SK-N-SH (cell line): ENCODE measurements at regions not wholly inside any gene's neighbourhood (a gene's known extent, or its start where the extent isn't known, plus 50 kb on each side); places are given as distances from the start of the nearest gene placed in this dataset.

Experiments
- CTCF ChIA-PET: fragments of 300-600, 350-600 bp; formaldehyde crosslinking; extraction: SDS; loops from one replicate; lab custom pipeline; 2021; lab: Yijun Ruan, JAX
- POLR2A ChIA-PET: fragments of 350-600 bp; sonication (Branson Sonifier 250); formaldehyde crosslinking; extraction: SDS; loops from one replicate; lab custom pipeline; 2020; ENCODE audit warnings: antibody characterized with exemption, inconsistent platforms; lab: Yijun Ruan, JAX
- DNase-seq: peaks from one replicate; pipeline ENCODE4 v3.0.0; 2012
- H2AFZ ChIP-seq: fragments of 200-600 bp; sonication (generic); 2 replicates; pipeline ENCODE4 v1.8.1; 2016; ENCODE audit warnings: antibody characterized with exemption, mild to moderate bottlenecking, low read depth
- H3F3A ChIP-seq: fragments of 200-600 bp; sonication (generic); replicated peaks from 2 replicates; pipeline ENCODE3; 2016; ENCODE audit warnings: antibody characterized with exemption, mild to moderate bottlenecking; ENCODE audit not compliant: insufficient read depth
- H3K27ac ChIP-seq, 2 experiments: fragments of 200-500 bp in 1 of 2; fragments of 200-600 bp in 1 of 2; sonication (Bioruptor generic) in 1 of 2; sonication (generic), shearing (Covaris generic) in 1 of 2; 2 replicates each; pipeline versions ENCODE4 v1.5.1 to v1.6.1; 2014 to 2016; ENCODE audit warnings: low read depth in 2 of 2, inconsistent platforms in 1 of 2, low read length in 1 of 2, mild to moderate bottlenecking in 1 of 2, mixed read lengths in 1 of 2
- H3K27me3 ChIP-seq: fragments of 200-600 bp; sonication (generic), shearing (Covaris generic); 2 replicates; pipeline ENCODE4 v1.6.1; 2016; ENCODE audit warnings: mixed run types; ENCODE audit not compliant: insufficient read depth
- H3K36me3 ChIP-seq, 2 experiments: fragments of 200-500 bp in 1 of 2; fragments of 200-600 bp in 1 of 2; sonication (Bioruptor generic) in 1 of 2; sonication (generic) in 1 of 2; replicated peaks in 1 of 2; 2 replicates each; pipeline versions ENCODE3 to v1.5.1; 2014 to 2016; ENCODE audit warnings: low read length in 1 of 2, mild to moderate bottlenecking in 1 of 2; ENCODE audit not compliant: insufficient read depth in 2 of 2, control insufficient read depth in 1 of 2
- H3K4me1 ChIP-seq, 2 experiments: fragments of 200-500 bp in 1 of 2; fragments of 200-600 bp in 1 of 2; sonication (Bioruptor generic) in 1 of 2; sonication (generic), shearing (Covaris generic) in 1 of 2; 2 replicates each; pipeline versions ENCODE4 v1.5.1 to v1.6.1; 2014 to 2016; ENCODE audit warnings: low read depth in 1 of 2, low read length in 1 of 2, mixed run types in 1 of 2; ENCODE audit not compliant: insufficient read depth in 2 of 2, control insufficient read depth in 1 of 2
- H3K4me2 ChIP-seq: fragments of 200-600 bp; sonication (generic), shearing (Covaris generic); 2 replicates; pipeline ENCODE4 v1.6.1; 2017; ENCODE audit warnings: mixed run types
- H3K4me3 ChIP-seq, 2 experiments: fragments of 200-500 bp in 1 of 2; fragments of 200-600 bp in 1 of 2; sonication (Bioruptor generic) in 1 of 2; sonication (generic), shearing (Covaris generic) in 1 of 2; 2 replicates each; pipeline versions ENCODE4 v1.5.1 to v1.8.1; 2014 to 2016; ENCODE audit warnings: low read depth in 2 of 2, inconsistent platforms in 1 of 2, low read length in 1 of 2, mild to moderate bottlenecking in 1 of 2, mixed read lengths in 1 of 2, moderate library complexity in 1 of 2
- H3K79me2 ChIP-seq: fragments of 200-600 bp; sonication (generic); 2 replicates; pipeline ENCODE4 v1.8.1; 2017; ENCODE audit warnings: mild to moderate bottlenecking; ENCODE audit not compliant: insufficient read depth
- H3K9ac ChIP-seq: fragments of 200-600 bp; sonication (generic); 2 replicates; pipeline ENCODE4 v1.6.1; 2017; ENCODE audit warnings: mixed run types
- H3K9me2 ChIP-seq: fragments of 200-600 bp; sonication (generic); 2 replicates; pipeline ENCODE4 v1.6.1; 2017; ENCODE audit warnings: mixed run types
- H3K9me3 ChIP-seq: fragments of 200-600 bp; sonication (generic); 2 replicates; pipeline ENCODE4 v1.6.1; 2017; ENCODE audit warnings: mixed run types, mild to moderate bottlenecking, moderate library complexity
- H4K20me1 ChIP-seq: fragments of 200-600 bp; sonication (generic); 2 replicates; pipeline ENCODE4 v1.6.1; 2017; ENCODE audit warnings: mild to moderate bottlenecking, mixed run types; ENCODE audit not compliant: insufficient read depth
- CTCF ChIP-seq: fragments of 200-600 bp; sonication (generic); IDR thresholded peaks from 2 replicates; pipeline ENCODE4 v1.6.1; 2017; ENCODE audit warnings: antibody characterized with exemption, mild to moderate bottlenecking, moderate library complexity
- EZH2phosphoT487 ChIP-seq: fragments of 200-600 bp; sonication (generic); IDR thresholded peaks from 2 replicates; pipeline ENCODE4 v1.6.1; 2017; ENCODE audit warnings: low read depth, mixed run types, mild to moderate bottlenecking, antibody characterized with exemption, moderate library complexity, borderline replicate concordance
- FOSL2 ChIP-seq: IDR thresholded peaks from 2 replicates; pipeline ENCODE4 v1.4.0; 2012; ENCODE audit warnings: low read depth, mild to moderate bottlenecking, moderate library complexity, borderline replicate concordance
- IRF3 ChIP-seq: fragments of 150-350 bp; IDR thresholded peaks from 2 replicates; pipeline ENCODE4 v1.6.1; 2016; ENCODE audit warnings: mild to moderate bottlenecking, low read depth, low read length
- JUND ChIP-seq: IDR thresholded peaks from 2 replicates; pipeline ENCODE4 v1.4.0; 2012
- MXI1 ChIP-seq: IDR thresholded peaks from 2 replicates; pipeline ENCODE4 v1.6.1; 2012; ENCODE audit warnings: mild to moderate bottlenecking, low read depth, low read length, improper control_type of control experiment
- PBX3 ChIP-seq: IDR thresholded peaks from 2 replicates; pipeline ENCODE4; 2012
- POLR2AphosphoS5 ChIP-seq: IDR thresholded peaks from 2 replicates; pipeline ENCODE4 v1.6.1; 2012; ENCODE audit warnings: low read depth, low read length
- RAD21 ChIP-seq: IDR thresholded peaks from 2 replicates; pipeline ENCODE4 v1.6.1; 2012; ENCODE audit warnings: mild to moderate bottlenecking, low read length
- RCOR1 ChIP-seq: fragments of 150-350 bp; IDR thresholded peaks from 2 replicates; pipeline ENCODE4 v1.6.1; 2017; ENCODE audit warnings: antibody characterized with exemption, low read length
- REST ChIP-seq: IDR thresholded peaks from 2 replicates; pipeline ENCODE4 v1.6.1; 2012; ENCODE audit warnings: mild to moderate bottlenecking, low read depth, low read length, moderate library complexity
- SMC3 ChIP-seq: IDR thresholded peaks from 2 replicates; pipeline ENCODE4 v1.6.1; 2012; ENCODE audit warnings: low read depth, low read length, improper control_type of control experiment
- TAF1 ChIP-seq: IDR thresholded peaks from 2 replicates; pipeline ENCODE4 v1.6.1; 2012; ENCODE audit warnings: low read depth, mild to moderate bottlenecking, low read length, moderate library complexity, borderline replicate concordance
- TEAD4 ChIP-seq: IDR thresholded peaks from 2 replicates; pipeline ENCODE4 v1.4.0; 2012; ENCODE audit warnings: mild to moderate bottlenecking, borderline replicate concordance; ENCODE audit not compliant: insufficient read depth
- ZBTB33 ChIP-seq: IDR thresholded peaks from 2 replicates; pipeline ENCODE4 v1.4.0; 2012; ENCODE audit warnings: low read depth, borderline replicate concordance
- WGBS: methylation state at CpG from one replicate; pipeline ENCODE4 v1.1.6; 2017; ENCODE audit warnings: low lambda C conversion rate; 5-methylcytosine and 5-hydroxymethylcytosine counted together

GRCh38 chr2:168336786-168337388 is 89.5 kb upstream of the STK39 start:
- POLR2A ChIA-PET: no interaction called here
- CTCF ChIA-PET: interaction anchor here (1.3 to 1.9 kb wide), 2 partner anchors 10 to 422 kb away, joined by 3 to 10 read pairs; no protein-coding TSS in a partner anchor
- no peak for DNase-seq

More at GRCh38 chr2:168336786-168337388, 89.5 kb upstream of the STK39 start:
- no peak overlapping the region for H3K4me2 ChIP-seq
- TF ChIP-seq RCOR1 (no peak), PBX3 (no peak), RAD21 (peak; percentile 41), TAF1 (no peak), SMC3 (peak; percentile 22; the same call in 1 of the 2 replicates), MXI1 (no peak), IRF3 (no peak), REST (no peak), ZBTB33 (no peak), EZH2phosphoT487 (no peak), POLR2AphosphoS5 (no peak), FOSL2 (no peak), CTCF (0 out of 2 replicates have a peak, but pooled peaks have one; percentile 19), JUND (no peak), TEAD4 (no peak)
- TF ChIP-seq, all 33 proteins: peak for 3
- Histone ChIP-seq H3K9ac (no peak overlapping the region), H3K27ac (no peak overlapping the region), H3K9me3 (no peaks in the 10 kb centered on the region), H3F3A (no peaks in the 10 kb centered on the region), H3K4me1 (peaks cover 0 to 6% of the 10 kb centered on the region in 2 experiments; a peak in 1 of 4 replicates), H3K36me3 (no peaks in the 10 kb centered on the region), H2AFZ (no peak overlapping the region), H4K20me1 (no peaks in the 10 kb centered on the region), H3K79me2 (no peaks in the 10 kb centered on the region), H3K9me2 (no peaks in the 10 kb centered on the region), H3K4me3 (no peak overlapping the region), H3K27me3 (no peaks in the 10 kb centered on the region)
- 84% methylated on average over 6 of the region's 6 CpGs for WGBS
